Cardiac fibroblast (primary cell): ENCODE measurements at regions not wholly inside any gene's neighbourhood (a gene's known extent, or its start where the extent isn't known, plus 50 kb on each side); places are given as distances from the start of the nearest gene placed in this dataset.
"Not testable (repeated sequence)": the region's sequence is repeated elsewhere in the genome, so short reads cannot be mapped to it uniquely, and the experiment has no call there.

Experiments
- DNase-seq, 2 donors: peaks; one replicate each; pipeline versions ENCODE4 v3.0.0 to v3.0.0-alpha.2; 2010; ENCODE audit warnings: low read depth in 2 of 2
- H3K4me3 ChIP-seq, 2 donors: replicated peaks in 1 of 2; 1 replicate in 1 of 2; 2 replicates in 1 of 2; pipeline ENCODE4 v1.5.1; 2011; ENCODE audit warnings: low read depth in 2 of 2, low read length in 2 of 2, mild to moderate bottlenecking in 2 of 2, moderate library complexity in 1 of 2
- CTCF ChIP-seq: IDR thresholded peaks from one replicate; pipeline ENCODE4 v1.5.1; 2011; ENCODE audit warnings: low read depth, mild to moderate bottlenecking, low read length, inconsistent platforms

GRCh38 chr4:64670647-64671046 lies 261.4 kb upstream of the TECRL start:
- no peak overlapping the region for H3K4me3 ChIP-seq
- DNase-seq: no peak
- no peak for TF ChIP-seq CTCF

DNA sequence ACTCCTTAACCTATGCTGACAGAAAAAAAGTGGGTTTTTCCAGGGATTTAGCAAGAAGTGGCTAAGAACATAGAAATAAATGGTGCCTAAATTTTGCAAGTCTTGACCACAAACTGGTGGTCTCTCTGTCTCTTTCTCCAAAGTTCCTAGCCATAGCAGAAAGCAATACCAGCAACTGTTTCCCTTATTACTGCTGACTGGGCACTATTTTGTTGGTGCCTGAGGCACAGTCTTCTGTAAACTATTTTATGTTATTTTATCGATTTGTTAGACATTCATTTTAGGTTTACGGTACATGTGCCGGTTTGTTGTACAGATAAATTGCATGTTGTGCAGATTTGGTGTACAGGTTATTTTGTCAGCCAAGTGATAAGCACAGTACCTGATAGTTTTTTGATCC lies 234.6 kb upstream of the TECRL start:
- no peak overlapping the region for H3K4me3 ChIP-seq
- DNase-seq: no peak
- TF ChIP-seq CTCF: no peak

- DNase-seq: no peak
- TF ChIP-seq CTCF: no peak
Observed at GRCh38 chr4:64642936-64643335, 233.7 kb upstream of the TECRL start.

DNA sequence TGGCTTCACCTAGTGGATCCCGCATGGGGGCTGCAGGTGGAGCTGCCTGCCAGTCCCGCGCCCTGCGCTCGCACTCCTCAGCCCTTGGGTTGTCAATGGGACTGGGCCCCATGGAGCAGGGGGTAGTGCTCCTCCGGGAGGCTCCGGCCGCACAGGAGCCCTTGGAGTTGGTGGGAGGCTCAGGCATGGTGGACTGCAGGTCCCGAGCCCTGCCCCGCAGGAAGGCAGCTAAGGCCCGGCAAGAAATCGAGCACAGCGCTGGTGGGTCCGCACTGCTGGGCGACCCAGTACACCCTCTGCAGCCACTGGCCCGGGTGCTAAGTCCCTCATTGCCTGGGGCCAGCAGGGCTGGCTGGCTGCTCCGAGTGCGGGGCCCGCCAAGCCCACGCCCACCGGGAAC lies 231.2 kb upstream of the TECRL start:
- not testable (repeated sequence) for DNase-seq, H3K4me3 ChIP-seq

More at GRCh38 chr4:64642936-64643335, 233.7 kb upstream of the TECRL start:
- no peak overlapping the region for H3K4me3 ChIP-seq

DNA sequence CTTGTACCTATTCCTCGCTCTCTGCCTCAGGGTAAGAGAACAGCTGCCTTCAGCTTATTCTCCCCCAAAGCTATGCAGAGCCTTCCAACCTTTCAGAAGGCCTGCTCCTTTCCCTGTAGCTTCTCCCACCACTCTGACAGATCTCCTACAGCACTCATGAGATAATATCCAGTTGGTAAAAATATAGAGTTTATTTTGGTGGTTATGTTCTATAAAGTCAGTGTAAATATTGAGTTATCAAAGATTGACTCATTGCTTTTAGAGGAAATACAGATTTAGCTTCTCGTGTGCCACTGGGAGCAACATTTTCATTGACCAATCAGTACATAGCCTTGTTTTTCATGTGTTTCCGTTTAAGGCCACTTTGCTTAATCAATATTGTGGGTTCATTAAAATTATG lies 216.2 kb upstream of the TECRL start:
- no peak for TF ChIP-seq CTCF
- DNase-seq: no peak
- H3K4me3 ChIP-seq: no peak overlapping the region

- H3K4me3 ChIP-seq: no peak overlapping the region
- no peak for TF ChIP-seq CTCF
- no peak for DNase-seq
Observed at GRCh38 chr4:64617800-64618199, 208.6 kb upstream of the TECRL start.

- no peak for DNase-seq
- no peak for TF ChIP-seq CTCF
- H3K4me3 ChIP-seq: no peak overlapping the region
Observed at GRCh38 chr4:64614276-64614675, 205.0 kb upstream of the TECRL start.
